ENCODE measurements at regions not wholly inside any gene's neighbourhood (a gene's known extent, or its start where the extent isn't known, plus 50 kb on each side); places are given as distances from the start of the nearest gene placed in this dataset.
A peak's percentile ranks its signal among the peaks of the same experiment; 100 is the strongest.
"Not testable (repeated sequence)": the region's sequence is repeated elsewhere in the genome, so short reads cannot be mapped to it uniquely, and the experiment has no call there.

GRCh38 chr3:168839653-168840052, 743.9 kb upstream of the GOLIM4 start:
- no peak for DNase-seq

- DNase-seq: no peak
These were observed 738.8 kb upstream of the GOLIM4 start for GRCh38 chr3:168834558-168834957.

- no peak for DNase-seq
These were observed 733.2 kb upstream of the GOLIM4 start for GRCh38 chr3:168828943-168829342.

- DNase-seq: no peak
These were observed 732.8 kb upstream of the GOLIM4 start for GRCh38 chr3:168828536-168828935.

GRCh38 chr3:168828014-168828413, 732.3 kb upstream of the GOLIM4 start:
- DNase-seq: no peak

- DNase-seq: no peak
These were observed 728.4 kb upstream of the GOLIM4 start for GRCh38 chr3:168824107-168824506.

- no peak for DNase-seq
These were observed 727.7 kb upstream of the GOLIM4 start for GRCh38 chr3:168823466-168823865.

GRCh38 chr3:168820810-168821415, 725.2 kb upstream of the GOLIM4 start:
- DNase-seq: peak; percentile 75

GRCh38 chr3:168817177-168817576, 721.5 kb upstream of the GOLIM4 start:
- no peak for DNase-seq

- DNase-seq: no peak
These were observed 720.2 kb upstream of the GOLIM4 start for GRCh38 chr3:168815946-168816345.

GRCh38 chr3:168813225-168813802, 717.6 kb upstream of the GOLIM4 start:
- no peak for DNase-seq

GRCh38 chr3:168812234-168812633, 716.5 kb upstream of the GOLIM4 start:
- DNase-seq: no peak

- DNase-seq: no peak
These were observed 712.9 kb upstream of the GOLIM4 start for GRCh38 chr3:168808596-168808995.

GRCh38 chr3:168807448-168807847, 711.7 kb upstream of the GOLIM4 start:
- no peak for DNase-seq

GRCh38 chr3:168806871-168807270, 711.1 kb upstream of the GOLIM4 start:
- no peak for DNase-seq

GRCh38 chr3:168803536-168803935, 707.8 kb upstream of the GOLIM4 start:
- no peak for DNase-seq

GRCh38 chr3:168802766-168803165, 707.0 kb upstream of the GOLIM4 start:
- DNase-seq: peak; percentile 64

GRCh38 chr3:168801794-168802193, 706.1 kb upstream of the GOLIM4 start:
- no peak for DNase-seq

GRCh38 chr3:168796339-168796738, 700.6 kb upstream of the GOLIM4 start:
- DNase-seq: no peak

- DNase-seq: peak; percentile 5
These were observed 698.7 kb upstream of the GOLIM4 start for GRCh38 chr3:168794427-168794826.

GRCh38 chr3:168782193-168782592, 686.5 kb upstream of the GOLIM4 start:
- DNase-seq: no peak

- not testable (repeated sequence) for DNase-seq
These were observed 684.4 kb upstream of the GOLIM4 start for GRCh38 chr3:168779970-168780645.

GRCh38 chr3:168753724-168754123, 658.0 kb upstream of the GOLIM4 start:
- no peak for DNase-seq

- DNase-seq: no peak
These were observed 656.6 kb upstream of the GOLIM4 start for GRCh38 chr3:168752339-168752738.

GRCh38 chr3:168747697-168748096, 652.0 kb upstream of the GOLIM4 start:
- no peak for DNase-seq
